HT-29 (cell line): ENCODE measurements at regions not wholly inside any gene's neighbourhood (a gene's known extent, or its start where the extent isn't known, plus 50 kb on each side); places are given as distances from the start of the nearest gene placed in this dataset.

Experiments used
- DNase-seq: peaks from one replicate; pipeline ENCODE4 v3.0.0-alpha.2; 2015; ENCODE audit warnings: low spot score

DNA sequence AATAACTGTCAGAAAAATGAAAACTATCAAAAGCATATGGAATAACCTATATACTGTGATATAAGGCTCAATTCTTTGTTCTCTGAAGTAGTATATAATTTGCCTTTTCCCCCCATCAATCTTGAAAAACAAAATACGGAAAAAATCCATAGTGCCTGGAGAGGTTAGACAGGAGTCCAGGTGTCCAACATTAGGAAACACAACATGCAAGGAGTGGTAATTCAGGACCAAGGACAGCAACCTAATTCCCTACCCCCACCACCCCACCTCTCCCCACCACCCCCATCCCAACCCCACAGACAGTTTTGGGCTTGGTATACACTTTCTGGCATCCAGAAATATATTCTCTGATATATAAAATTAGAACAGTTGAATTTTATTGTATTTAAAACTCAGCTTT lies 55.1 kb upstream of the SLC25A26 start:
- DNase-seq: no peak

DNA sequence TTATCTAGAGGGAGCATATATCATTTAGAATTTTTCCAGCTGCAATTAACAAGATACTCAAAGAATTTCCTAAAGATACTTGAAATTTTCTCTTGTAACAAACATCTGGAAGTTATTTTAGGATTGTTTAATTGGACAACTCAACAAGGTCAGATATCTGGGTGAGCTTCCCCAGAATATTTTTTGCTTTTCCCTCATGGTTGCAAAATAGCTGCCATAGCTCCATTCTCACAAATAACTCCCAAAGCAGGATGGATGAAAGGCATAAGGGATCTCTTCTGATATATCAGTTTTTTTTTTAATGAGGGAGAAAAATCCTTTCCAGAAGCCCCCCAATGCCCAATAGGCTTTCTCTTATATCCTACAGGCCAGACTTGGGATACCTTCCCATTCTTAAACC lies 56.6 kb upstream of the SLC25A26 start:
- DNase-seq: no peak

DNA sequence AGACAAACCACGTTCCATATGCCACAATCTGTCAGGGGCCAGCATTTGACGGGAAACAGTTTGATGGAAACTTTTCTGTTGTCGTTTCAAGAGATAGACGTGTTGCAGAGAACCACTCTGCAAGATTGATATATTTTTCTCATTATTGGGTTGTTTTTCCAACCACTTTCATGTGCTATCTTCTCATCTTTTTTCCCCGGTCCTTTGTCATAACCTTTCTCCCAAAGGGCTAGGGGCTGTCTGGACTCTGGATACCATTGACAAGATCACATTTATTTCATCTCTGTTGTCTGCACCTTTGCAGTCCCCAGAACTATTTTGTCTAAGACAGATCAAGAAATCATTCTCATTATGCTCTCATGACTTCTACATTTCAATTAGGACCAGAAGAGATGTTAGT lies 57.6 kb upstream of the SLC25A26 start:
- no peak for DNase-seq

- no peak for DNase-seq
Observed at GRCh38 chr3:66162766-66163165, 58.0 kb upstream of the SLC25A26 start.

- no peak for DNase-seq
Observed at GRCh38 chr3:66158933-66159683, 61.7 kb upstream of the SLC25A26 start.

- DNase-seq: no peak
Observed at GRCh38 chr3:66154444-66154861, 66.3 kb upstream of the SLC25A26 start.

DNA sequence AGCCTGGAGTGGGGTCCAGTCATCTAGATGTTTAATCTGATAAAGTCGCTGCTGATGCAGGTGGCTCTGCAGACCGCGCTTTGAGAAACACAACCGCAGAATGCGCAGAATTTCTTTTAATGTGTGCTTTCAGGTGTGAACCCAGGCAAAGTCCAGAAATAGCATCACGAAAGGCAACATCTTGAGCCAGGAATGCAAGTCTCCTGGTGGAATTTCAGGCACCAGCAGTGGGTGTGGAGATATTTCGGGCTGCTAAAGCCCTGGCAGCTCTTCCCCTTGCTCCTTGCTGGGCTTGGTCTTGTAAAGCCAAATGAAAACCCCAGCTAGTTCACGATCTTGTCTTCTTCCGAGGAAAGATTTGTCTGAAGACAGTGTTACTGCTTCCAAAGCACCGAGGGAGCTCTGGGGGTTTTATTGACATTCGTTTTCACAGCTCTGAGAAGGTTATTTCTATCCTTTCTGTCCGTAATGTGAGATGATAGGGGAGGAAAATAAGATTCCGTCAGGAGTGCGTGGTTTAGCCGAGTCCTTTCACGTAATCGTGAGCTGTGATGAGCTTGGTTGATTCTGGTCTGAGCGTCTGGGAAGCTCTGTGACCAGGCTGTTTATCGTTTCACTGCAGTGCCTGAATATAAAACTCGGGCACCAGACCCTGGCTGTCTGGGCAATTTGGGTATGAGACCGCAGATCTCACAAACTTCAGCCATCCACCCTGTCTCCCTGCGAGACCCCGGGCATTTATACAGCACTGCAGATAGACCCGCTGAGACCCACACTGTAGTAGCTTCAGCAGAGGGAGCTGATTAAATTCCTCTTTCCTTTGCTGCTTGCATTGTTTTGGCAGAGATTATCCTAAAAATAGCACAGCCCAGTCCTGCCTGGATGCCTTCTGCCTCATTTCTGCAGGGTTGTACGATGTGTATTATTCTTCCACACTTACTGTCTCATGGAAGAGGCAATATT lies 67.0 kb upstream of the SLC25A26 start:
- DNase-seq: no peak

- no peak for DNase-seq
Observed at GRCh38 chr3:66152336-66152735, 68.5 kb upstream of the SLC25A26 start.

DNA sequence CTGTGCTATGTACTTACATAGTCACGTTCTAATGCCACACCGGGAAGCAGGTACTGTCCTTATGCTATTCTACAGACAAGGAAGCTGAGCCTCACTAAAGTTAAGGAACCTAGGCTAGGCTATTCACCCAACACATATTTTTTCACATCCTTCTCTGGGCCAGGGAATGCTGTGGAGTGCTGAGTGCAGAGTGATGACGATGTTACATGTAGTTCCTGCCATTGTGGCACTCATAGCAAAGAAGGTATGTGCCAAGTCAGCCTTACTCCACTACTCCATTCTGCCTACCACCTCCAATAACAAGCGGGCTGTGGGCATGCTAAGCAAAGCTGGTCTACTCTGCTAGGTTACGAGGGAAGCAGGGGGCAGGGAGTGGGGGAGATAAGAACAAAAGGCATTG lies 69.8 kb upstream of the SLC25A26 start:
- no peak for DNase-seq

- no peak for DNase-seq
Observed at GRCh38 chr3:66149269-66149668, 71.5 kb upstream of the SLC25A26 start.

- DNase-seq: no peak
Observed at GRCh38 chr3:66145408-66145733, 75.4 kb upstream of the SLC25A26 start.

DNA sequence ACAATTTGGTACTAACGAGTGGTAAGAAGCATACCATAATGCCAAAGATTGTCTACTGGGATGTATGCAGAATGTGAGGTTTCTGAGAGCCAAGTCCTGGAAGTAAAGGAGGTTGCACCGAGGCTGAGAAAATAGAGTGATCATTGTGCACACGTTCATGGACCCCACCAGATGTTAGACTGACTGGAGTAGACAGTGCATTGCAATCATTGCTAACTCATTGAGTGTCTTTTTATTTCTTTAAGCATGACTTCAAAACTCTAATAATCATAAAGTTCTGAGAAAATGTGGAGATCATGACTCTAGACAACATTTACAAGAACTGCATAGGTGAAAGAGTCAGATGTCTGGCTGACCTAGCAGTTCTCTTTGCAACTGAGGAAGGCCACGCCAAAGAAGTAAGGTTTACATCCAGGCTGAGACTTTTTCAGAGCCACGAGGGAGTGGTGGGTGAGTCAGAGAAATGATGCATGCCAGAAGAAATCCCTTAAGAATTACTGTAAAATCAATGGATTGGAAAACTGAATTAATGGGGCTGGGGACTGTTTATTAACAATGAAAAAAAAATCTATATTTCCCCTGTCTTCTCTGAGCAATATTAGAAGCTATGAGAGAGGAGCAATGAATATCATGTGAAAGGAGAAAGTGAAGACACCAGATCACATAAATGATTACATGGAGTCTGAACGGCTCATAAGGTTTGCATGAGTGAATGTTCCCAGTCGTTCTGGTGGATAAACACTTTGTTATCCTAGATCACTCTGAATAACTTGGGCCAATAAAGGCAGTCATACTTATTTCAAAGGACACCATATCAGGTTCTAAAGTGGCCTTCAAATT lies 76.0 kb upstream of the SLC25A26 start:
- DNase-seq: no peak

DNA sequence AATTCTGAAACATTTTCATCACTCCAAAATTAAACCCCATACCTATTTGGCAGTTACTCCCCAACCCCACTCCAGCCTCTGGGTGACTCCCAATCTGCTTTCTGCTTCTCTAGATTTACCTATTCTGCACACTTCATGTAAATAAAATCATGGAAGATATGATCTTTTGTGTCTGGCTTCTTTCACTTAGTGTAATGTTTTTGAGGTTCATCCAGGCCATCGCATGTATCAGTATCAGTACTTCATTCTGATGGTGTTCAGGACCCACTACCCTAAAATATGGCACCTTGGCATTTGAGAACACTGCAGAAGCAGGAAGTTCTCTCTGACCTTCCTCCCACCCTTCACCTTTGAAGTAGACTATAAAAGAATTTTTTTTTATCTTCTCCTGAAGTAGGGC lies 78.7 kb upstream of the SLC25A26 start:
- DNase-seq: no peak

GRCh38 chr3:66140743-66141372 lies 79.9 kb upstream of the SLC25A26 start:
- DNase-seq: peak; percentile 7

GRCh38 chr3:66140106-66140505 lies 80.7 kb upstream of the SLC25A26 start:
- DNase-seq: no peak

DNA sequence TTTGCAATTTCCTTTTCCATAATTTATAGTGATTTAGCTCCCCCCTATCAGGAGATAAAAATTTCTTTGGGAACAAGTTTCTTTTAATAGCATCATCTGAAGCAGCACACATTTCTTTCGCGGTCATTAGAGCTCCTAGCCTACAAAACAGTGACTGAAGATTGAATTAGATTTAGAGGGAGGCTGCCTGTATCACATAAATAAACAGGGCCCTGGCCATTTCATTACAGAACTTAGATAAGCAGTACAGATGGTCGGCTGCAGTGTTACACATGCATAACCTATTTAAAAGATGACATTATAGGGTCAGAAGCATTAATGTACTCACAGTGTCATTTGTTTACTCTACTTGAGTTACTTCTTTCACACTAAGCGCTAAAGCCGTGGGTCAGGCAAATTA lies 81.4 kb upstream of the SLC25A26 start:
- no peak for DNase-seq

DNA sequence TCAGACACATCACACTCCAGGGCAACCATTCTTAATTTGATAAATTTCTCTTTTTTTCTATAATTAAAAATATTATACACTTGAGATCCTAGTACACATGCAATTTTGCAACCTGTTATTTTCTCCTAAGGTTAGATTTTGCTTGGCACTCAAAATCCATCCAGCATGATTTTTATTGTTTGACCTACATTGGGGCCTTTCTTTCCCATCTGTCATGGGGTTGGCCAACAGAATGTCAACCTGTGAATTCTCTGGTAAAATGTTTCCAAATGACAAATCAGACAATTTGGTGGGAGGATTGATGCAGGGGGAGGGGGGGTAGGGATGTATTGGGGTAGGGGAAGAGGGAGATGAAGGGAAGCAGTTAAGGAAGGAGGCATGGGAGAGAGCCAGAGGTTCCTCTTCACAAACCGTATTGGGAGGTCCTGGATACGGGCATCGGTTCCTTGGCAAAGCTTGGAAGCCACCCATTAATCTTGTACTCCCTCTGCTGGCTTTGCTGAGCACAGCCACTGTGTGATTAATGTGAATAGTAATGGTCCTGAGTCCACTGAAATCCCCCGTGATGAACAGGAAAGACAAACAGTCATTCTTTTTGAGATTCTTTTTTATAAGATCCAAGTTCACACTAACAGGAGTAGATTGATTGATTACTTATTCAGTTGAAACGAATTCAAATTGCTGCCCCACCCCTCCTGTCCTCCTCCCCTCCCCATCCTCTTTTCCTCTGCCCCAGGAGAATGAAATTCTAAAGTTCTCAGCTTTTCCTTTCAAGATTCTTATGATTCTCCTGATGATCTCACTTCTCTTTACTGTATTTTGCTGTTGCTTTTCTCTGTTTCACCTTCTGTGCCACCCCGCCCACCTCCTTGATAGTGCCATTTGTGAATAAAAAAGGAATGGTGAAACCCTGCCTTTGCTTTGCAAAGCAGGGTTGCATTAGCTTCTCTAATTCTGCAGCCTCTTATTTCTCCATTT lies 82.2 kb upstream of the SLC25A26 start:
- peak; percentile 76 for DNase-seq

- no peak for DNase-seq
Observed at GRCh38 chr3:66136597-66136996, 84.2 kb upstream of the SLC25A26 start.

GRCh38 chr3:66133853-66134445 lies 86.9 kb upstream of the SLC25A26 start:
- DNase-seq: no peak
